HEK293 (cell line): ENCODE measurements at regions not wholly inside any gene's neighbourhood (a gene's known extent, or its start where the extent isn't known, plus 50 kb on each side); places are given as distances from the start of the nearest gene placed in this dataset.

Experiments
- CTCF ChIA-PET: fragments of 350-600 bp; formaldehyde crosslinking; extraction: SDS; loops from one replicate; lab custom pipeline; 2021; ENCODE audit warnings: antibody characterized with exemption; lab: Yijun Ruan, JAX
- POLR2A ChIA-PET: fragments of 300-600 bp; formaldehyde crosslinking; extraction: SDS; loops from one replicate; lab custom pipeline; 2020; ENCODE audit warnings: antibody characterized with exemption, inconsistent platforms; lab: Yijun Ruan, JAX
- H3K27ac ChIP-seq: fragments of 200-500 bp; sonication (Bioruptor generic); 2 replicates; pipeline ENCODE4 v1.5.1; 2014; ENCODE audit warnings: low read depth, low read length, control low read depth, inconsistent platforms; ENCODE audit errors: extremely low read depth
- H3K36me3 ChIP-seq, 2 experiments: fragments of 200-500 bp in 1 of 2; sonication (Bioruptor generic) in 1 of 2; 1 replicate in 1 of 2; 2 replicates in 1 of 2; pipeline ENCODE4 v1.5.1; 2014 to 2017; ENCODE audit warnings: inconsistent platforms in 2 of 2, low read length in 2 of 2; ENCODE audit not compliant: control insufficient read depth in 2 of 2, insufficient read depth in 1 of 2
- H3K4me1 ChIP-seq: fragments of 200-500 bp; sonication (Bioruptor generic); 2 replicates; pipeline ENCODE4 v1.5.1; 2014; ENCODE audit warnings: mild to moderate bottlenecking, low read length, inconsistent platforms; ENCODE audit not compliant: control insufficient read depth, insufficient read depth
- H3K4me3 ChIP-seq: 2 replicates; pipeline ENCODE4 v1.5.1; 2011; ENCODE audit warnings: low read depth, mild to moderate bottlenecking, control low read depth, low read length, moderate library complexity
- H3K9me3 ChIP-seq: fragments of 200-500 bp; sonication (Bioruptor generic); 2 replicates; pipeline ENCODE4 v1.5.1; 2014; ENCODE audit warnings: low read depth, low read length, inconsistent platforms; ENCODE audit not compliant: control insufficient read depth, insufficient read depth
- HOXD13 ChIP-seq: sonication (generic); formaldehyde crosslinking; IDR thresholded peaks from 2 replicates; pipeline ENCODE4 v1.8.0; 2022; ENCODE audit warnings: missing genetic modification reagents, borderline replicate concordance
- KLF16 ChIP-seq: fragments of 450-650 bp; formaldehyde crosslinking; IDR thresholded peaks from 2 replicates; pipeline ENCODE4 v1.5.1; 2017; ENCODE audit warnings: missing biosample characterization, missing genetic modification characterization
- KLF9 ChIP-seq: fragments of 450-650 bp; formaldehyde crosslinking; IDR thresholded peaks from 2 replicates; pipeline ENCODE4 v1.5.1; 2016; ENCODE audit warnings: missing biosample characterization, missing genetic modification characterization, low read depth
- OSR2 ChIP-seq: fragments of 450-650 bp; formaldehyde crosslinking; IDR thresholded peaks from 2 replicates; pipeline ENCODE4 v1.5.1; 2016; ENCODE audit warnings: missing biosample characterization, missing genetic modification characterization
- SCRT2 ChIP-seq: fragments of 450-650 bp; formaldehyde crosslinking; IDR thresholded peaks from 2 replicates; pipeline ENCODE4 v1.5.1; 2016; ENCODE audit warnings: missing biosample characterization, missing genetic modification characterization
- SP2 ChIP-seq: fragments of 450-650 bp; formaldehyde crosslinking; IDR thresholded peaks from 2 replicates; pipeline ENCODE4 v1.5.1; 2016; ENCODE audit warnings: missing biosample characterization, missing genetic modification characterization
- ZNF157 ChIP-seq: fragments of 450-650 bp; formaldehyde crosslinking; IDR thresholded peaks from 2 replicates; pipeline ENCODE4 v1.5.1; 2016; ENCODE audit warnings: missing biosample characterization, missing genetic modification characterization
- ZNF169 ChIP-seq: fragments of 450-650 bp; formaldehyde crosslinking; IDR thresholded peaks from 2 replicates; pipeline ENCODE4 v1.5.1; 2016; ENCODE audit warnings: missing biosample characterization, missing genetic modification characterization
- ZNF19 ChIP-seq: fragments of 450-650 bp; formaldehyde crosslinking; IDR thresholded peaks from 2 replicates; pipeline ENCODE4; 2016; ENCODE audit warnings: missing biosample characterization, missing genetic modification characterization, low read depth
- ZNF354C ChIP-seq: fragments of 450-650 bp; formaldehyde crosslinking; IDR thresholded peaks from 2 replicates; pipeline ENCODE4 v1.5.1; 2016; ENCODE audit warnings: missing biosample characterization, missing genetic modification characterization, low read depth, borderline replicate concordance
- ZNF596 ChIP-seq: fragments of 450-650 bp; IDR thresholded peaks from 2 replicates; pipeline ENCODE4 v1.5.0; 2018; ENCODE audit warnings: missing biosample characterization, mild to moderate bottlenecking, missing genetic modification characterization, moderate library complexity
- ZNF600 ChIP-seq: fragments of 450-650 bp; formaldehyde crosslinking; IDR thresholded peaks from 2 replicates; pipeline ENCODE4 v1.5.1; 2016; ENCODE audit warnings: missing biosample characterization, missing genetic modification characterization
- ZNF623 ChIP-seq: fragments of 450-650 bp; formaldehyde crosslinking; IDR thresholded peaks from 2 replicates; pipeline ENCODE4 v1.5.1; 2016; ENCODE audit warnings: missing biosample characterization, missing genetic modification characterization
- ZNF707 ChIP-seq: fragments of 450-650 bp; formaldehyde crosslinking; IDR thresholded peaks from 2 replicates; pipeline ENCODE4 v1.5.1; 2016; ENCODE audit warnings: missing biosample characterization, missing genetic modification characterization
- ZSCAN23 ChIP-seq: fragments of 450-650 bp; formaldehyde crosslinking; IDR thresholded peaks from 2 replicates; pipeline ENCODE4 v1.5.1; 2016; ENCODE audit warnings: missing biosample characterization, missing genetic modification characterization
- TF ChIP-seq, protein P1 (sequence below): fragments of 450-650 bp; formaldehyde crosslinking; IDR thresholded peaks from 2 replicates; pipeline ENCODE4 v1.5.1; 2016; ENCODE audit warnings: missing biosample characterization, missing genetic modification characterization, borderline replicate concordance
- TF ChIP-seq, protein P2 (sequence below): fragments of 450-650 bp; formaldehyde crosslinking; IDR thresholded peaks from 2 replicates; pipeline ENCODE4 v1.5.1; 2016; ENCODE audit warnings: missing biosample characterization, missing genetic modification characterization, low read depth
- TF ChIP-seq, protein P3 (sequence below): fragments of 450-650 bp; formaldehyde crosslinking; IDR thresholded peaks from 2 replicates; pipeline ENCODE4 v1.5.1; 2016; ENCODE audit warnings: missing biosample characterization, missing genetic modification characterization

DNA sequence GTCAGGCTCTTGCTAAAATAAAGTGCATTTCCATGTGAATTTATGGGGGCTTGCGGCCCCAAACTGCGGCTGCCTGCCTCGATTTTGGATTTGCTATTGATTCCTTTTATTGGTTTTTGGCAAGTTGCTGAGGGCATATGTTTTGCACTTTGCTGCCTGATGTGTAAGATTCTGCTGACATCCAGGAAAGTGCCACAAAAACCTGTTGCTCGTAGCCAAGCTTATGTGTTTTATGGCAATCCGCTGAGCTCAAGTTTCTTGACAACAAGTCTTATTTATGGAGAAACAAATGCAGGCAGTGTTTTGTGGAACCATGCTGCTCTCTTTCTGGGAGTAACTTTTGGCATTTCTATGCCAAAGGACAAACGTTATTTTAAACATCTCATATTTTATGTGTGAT lies 97.3 kb upstream of the DDIT4L start:
- Histone ChIP-seq H3K27ac (no peak overlapping the region), H3K36me3 (no peaks in the 10 kb centered on the region), H3K4me1 (no peaks in the 10 kb centered on the region), H3K9me3 (no peaks in the 10 kb centered on the region), H3K4me3 (no peak overlapping the region)
- CTCF ChIA-PET: no interaction called here
- TF ChIP-seq ZNF157 (tag by site-specific recombination): no peak
- POLR2A ChIA-PET: no interaction called here

DNA sequence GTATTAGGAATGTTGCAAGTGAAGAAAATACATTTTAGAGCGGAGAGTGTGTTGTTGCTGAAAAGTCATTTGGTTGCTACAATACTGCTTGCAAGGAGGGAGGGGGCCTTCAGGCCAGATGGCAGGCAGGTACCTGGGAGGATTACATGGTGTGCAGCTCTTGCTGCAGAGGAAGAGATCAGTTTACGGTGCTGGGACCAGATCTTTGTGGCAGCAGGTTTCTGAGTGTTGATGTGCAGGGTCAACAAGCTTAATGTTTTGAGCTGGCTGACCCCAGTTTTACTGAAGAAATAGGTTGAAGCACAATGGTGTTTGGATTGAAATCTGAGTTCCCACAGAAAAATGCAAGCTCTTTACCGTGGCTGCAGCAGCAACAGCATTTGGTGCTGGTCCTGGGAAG lies 96.4 kb upstream of the DDIT4L start:
- Histone ChIP-seq H3K9me3 (no peaks in the 10 kb centered on the region), H3K36me3 (no peaks in the 10 kb centered on the region), H3K4me1 (no peaks in the 10 kb centered on the region), H3K4me3 (no peak overlapping the region), H3K27ac (no peak overlapping the region)
- TF ChIP-seq ZNF19 (no peak), ZNF707 (no peak), KLF9 (tag by site-specific recombination) (no peak), ZNF600 (tag by site-specific recombination) (no peak), ZNF623 (tag by site-specific recombination) (no peak), HOXD13 (CRISPR knock-in tag) (no peak)
- POLR2A ChIA-PET: no interaction called here
- CTCF ChIA-PET: no interaction called here

DNA sequence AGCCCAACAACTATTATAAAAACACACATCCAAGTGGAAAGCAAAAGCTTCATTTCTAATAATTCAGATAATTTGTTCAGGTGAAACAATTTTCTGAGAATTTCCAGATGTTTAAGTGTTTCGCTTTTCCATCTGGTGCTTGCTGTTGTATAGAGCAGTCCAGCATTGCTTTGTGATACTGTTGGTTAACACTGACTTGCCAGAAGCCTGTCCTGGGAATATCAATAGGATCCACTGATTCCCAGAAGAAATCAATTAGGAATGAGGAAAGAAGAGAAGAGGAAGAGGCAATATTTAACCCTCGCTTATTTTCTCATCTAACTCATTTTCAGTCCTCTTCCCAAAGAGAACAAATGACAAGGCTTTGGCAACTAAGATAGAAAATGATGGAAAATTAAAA lies 94.9 kb upstream of the DDIT4L start:
- Histone ChIP-seq H3K4me1 (no peaks in the 10 kb centered on the region), H3K9me3 (no peaks in the 10 kb centered on the region), H3K27ac (no peak overlapping the region), H3K36me3 (no peaks in the 10 kb centered on the region), H3K4me3 (no peak overlapping the region)
- CTCF ChIA-PET: no interaction called here
- TF ChIP-seq ZNF596 (tag by site-specific recombination) (no peak), OSR2 (tag by site-specific recombination) (no peak), ZNF354C (tag by site-specific recombination) (no peak), SCRT2 (tag by site-specific recombination) (no peak), ZNF169 (no peak), ZSCAN23 (no peak), SP2 (no peak), KLF16 (tag by site-specific recombination) (no peak)
- TF ChIP-seq, protein P1, sequence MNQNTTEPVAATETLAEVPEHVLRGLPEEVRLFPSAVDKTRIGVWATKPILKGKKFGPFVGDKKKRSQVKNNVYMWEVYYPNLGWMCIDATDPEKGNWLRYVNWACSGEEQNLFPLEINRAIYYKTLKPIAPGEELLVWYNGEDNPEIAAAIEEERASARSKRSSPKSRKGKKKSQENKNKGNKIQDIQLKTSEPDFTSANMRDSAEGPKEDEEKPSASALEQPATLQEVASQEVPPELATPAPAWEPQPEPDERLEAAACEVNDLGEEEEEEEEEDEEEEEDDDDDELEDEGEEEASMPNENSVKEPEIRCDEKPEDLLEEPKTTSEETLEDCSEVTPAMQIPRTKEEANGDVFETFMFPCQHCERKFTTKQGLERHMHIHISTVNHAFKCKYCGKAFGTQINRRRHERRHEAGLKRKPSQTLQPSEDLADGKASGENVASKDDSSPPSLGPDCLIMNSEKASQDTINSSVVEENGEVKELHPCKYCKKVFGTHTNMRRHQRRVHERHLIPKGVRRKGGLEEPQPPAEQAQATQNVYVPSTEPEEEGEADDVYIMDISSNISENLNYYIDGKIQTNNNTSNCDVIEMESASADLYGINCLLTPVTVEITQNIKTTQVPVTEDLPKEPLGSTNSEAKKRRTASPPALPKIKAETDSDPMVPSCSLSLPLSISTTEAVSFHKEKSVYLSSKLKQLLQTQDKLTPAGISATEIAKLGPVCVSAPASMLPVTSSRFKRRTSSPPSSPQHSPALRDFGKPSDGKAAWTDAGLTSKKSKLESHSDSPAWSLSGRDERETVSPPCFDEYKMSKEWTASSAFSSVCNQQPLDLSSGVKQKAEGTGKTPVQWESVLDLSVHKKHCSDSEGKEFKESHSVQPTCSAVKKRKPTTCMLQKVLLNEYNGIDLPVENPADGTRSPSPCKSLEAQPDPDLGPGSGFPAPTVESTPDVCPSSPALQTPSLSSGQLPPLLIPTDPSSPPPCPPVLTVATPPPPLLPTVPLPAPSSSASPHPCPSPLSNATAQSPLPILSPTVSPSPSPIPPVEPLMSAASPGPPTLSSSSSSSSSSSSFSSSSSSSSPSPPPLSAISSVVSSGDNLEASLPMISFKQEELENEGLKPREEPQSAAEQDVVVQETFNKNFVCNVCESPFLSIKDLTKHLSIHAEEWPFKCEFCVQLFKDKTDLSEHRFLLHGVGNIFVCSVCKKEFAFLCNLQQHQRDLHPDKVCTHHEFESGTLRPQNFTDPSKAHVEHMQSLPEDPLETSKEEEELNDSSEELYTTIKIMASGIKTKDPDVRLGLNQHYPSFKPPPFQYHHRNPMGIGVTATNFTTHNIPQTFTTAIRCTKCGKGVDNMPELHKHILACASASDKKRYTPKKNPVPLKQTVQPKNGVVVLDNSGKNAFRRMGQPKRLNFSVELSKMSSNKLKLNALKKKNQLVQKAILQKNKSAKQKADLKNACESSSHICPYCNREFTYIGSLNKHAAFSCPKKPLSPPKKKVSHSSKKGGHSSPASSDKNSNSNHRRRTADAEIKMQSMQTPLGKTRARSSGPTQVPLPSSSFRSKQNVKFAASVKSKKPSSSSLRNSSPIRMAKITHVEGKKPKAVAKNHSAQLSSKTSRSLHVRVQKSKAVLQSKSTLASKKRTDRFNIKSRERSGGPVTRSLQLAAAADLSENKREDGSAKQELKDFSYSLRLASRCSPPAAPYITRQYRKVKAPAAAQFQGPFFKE (tag by site-specific recombination): no peak
- TF ChIP-seq, protein P2, sequence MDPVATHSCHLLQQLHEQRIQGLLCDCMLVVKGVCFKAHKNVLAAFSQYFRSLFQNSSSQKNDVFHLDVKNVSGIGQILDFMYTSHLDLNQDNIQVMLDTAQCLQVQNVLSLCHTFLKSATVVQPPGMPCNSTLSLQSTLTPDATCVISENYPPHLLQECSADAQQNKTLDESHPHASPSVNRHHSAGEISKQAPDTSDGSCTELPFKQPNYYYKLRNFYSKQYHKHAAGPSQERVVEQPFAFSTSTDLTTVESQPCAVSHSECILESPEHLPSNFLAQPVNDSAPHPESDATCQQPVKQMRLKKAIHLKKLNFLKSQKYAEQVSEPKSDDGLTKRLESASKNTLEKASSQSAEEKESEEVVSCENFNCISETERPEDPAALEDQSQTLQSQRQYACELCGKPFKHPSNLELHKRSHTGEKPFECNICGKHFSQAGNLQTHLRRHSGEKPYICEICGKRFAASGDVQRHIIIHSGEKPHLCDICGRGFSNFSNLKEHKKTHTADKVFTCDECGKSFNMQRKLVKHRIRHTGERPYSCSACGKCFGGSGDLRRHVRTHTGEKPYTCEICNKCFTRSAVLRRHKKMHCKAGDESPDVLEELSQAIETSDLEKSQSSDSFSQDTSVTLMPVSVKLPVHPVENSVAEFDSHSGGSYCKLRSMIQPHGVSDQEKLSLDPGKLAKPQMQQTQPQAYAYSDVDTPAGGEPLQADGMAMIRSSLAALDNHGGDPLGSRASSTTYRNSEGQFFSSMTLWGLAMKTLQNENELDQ (tag by site-specific recombination): no peak
- TF ChIP-seq, protein P3, sequence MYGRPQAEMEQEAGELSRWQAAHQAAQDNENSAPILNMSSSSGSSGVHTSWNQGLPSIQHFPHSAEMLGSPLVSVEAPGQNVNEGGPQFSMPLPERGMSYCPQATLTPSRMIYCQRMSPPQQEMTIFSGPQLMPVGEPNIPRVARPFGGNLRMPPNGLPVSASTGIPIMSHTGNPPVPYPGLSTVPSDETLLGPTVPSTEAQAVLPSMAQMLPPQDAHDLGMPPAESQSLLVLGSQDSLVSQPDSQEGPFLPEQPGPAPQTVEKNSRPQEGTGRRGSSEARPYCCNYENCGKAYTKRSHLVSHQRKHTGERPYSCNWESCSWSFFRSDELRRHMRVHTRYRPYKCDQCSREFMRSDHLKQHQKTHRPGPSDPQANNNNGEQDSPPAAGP: no peak
- POLR2A ChIA-PET: no interaction called here
